ENCODE measurements at regions not wholly inside any gene's neighbourhood (a gene's known extent, or its start where the extent isn't known, plus 50 kb on each side); places are given as distances from the start of the nearest gene placed in this dataset.
"Not testable (repeated sequence)": the region's sequence is repeated elsewhere in the genome, so short reads cannot be mapped to it uniquely, and the experiment has no call there.

- H3K27me3 Mint-ChIP-seq (ENCODE audit: insufficient read depth, unreplicated experiment): peaks cover 17% of the 10 kb centered on the region
- H3K36me3 Mint-ChIP-seq (ENCODE audit: insufficient read depth, unreplicated experiment); H3K9me3 Mint-ChIP-seq (ENCODE audit: unreplicated experiment); BruUV-seq (replicated peaks); DNase-seq (ENCODE audit: unreplicated experiment); POLR2A ChIA-PET; H3K4me1 Mint-ChIP-seq (ENCODE audit: insufficient read depth, unreplicated experiment); H3K4me3 Mint-ChIP-seq (ENCODE audit: unreplicated experiment); CTCF ChIA-PET; intact Hi-C loops (cut with micrococcal nuclease); H3K27ac Mint-ChIP-seq (ENCODE audit: low read depth, unreplicated experiment): not testable (repeated sequence)
Observed at GRCh38 chr12:131627151-131628022, 83.5 kb upstream of the SFSWAP start.

- Mint-ChIP-seq H3K9me3 (ENCODE audit: unreplicated experiment) (no peaks in the 10 kb centered on the region), H3K27ac (ENCODE audit: low read depth, unreplicated experiment) (no peak overlapping the region), H3K36me3 (ENCODE audit: insufficient read depth, unreplicated experiment) (no peaks in the 10 kb centered on the region), H3K4me3 (ENCODE audit: unreplicated experiment) (no peak overlapping the region), H3K4me1 (ENCODE audit: insufficient read depth, unreplicated experiment) (peaks cover 5% of the 10 kb centered on the region), H3K27me3 (ENCODE audit: insufficient read depth, unreplicated experiment) (peaks cover 23% of the 10 kb centered on the region)
- ChIA-PET CTCF (no interaction called here), POLR2A (no interaction called here)
- intact Hi-C loops (cut with micrococcal nuclease): no loop called here
- no peak for TF ChIP-seq CTCF (IDR thresholded peaks at IDR 0.05; ENCODE audit: unreplicated experiment)
- no peak for DNase-seq (ENCODE audit: unreplicated experiment)
- BruUV-seq (replicated peaks): no TSS peak
Observed at GRCh38 chr12:131628023-131628740, 82.7 kb upstream of the SFSWAP start.

GRCh38 chr12:131628766-131629448 is 82.0 kb upstream of the SFSWAP start:
- Mint-ChIP-seq H3K4me1 (ENCODE audit: insufficient read depth, unreplicated experiment) (peaks cover 5% of the 10 kb centered on the region), H3K4me3 (ENCODE audit: unreplicated experiment) (no peak overlapping the region), H3K36me3 (ENCODE audit: insufficient read depth, unreplicated experiment) (no peaks in the 10 kb centered on the region), H3K27me3 (ENCODE audit: insufficient read depth, unreplicated experiment) (peaks cover 23% of the 10 kb centered on the region), H3K27ac (ENCODE audit: low read depth, unreplicated experiment) (no peak overlapping the region), H3K9me3 (ENCODE audit: unreplicated experiment) (no peaks in the 10 kb centered on the region)
- no peak for TF ChIP-seq CTCF (IDR thresholded peaks at IDR 0.05; ENCODE audit: unreplicated experiment)
- ChIA-PET CTCF (no interaction called here), POLR2A (no interaction called here)
- no TSS peak for BruUV-seq (replicated peaks)
- DNase-seq (ENCODE audit: unreplicated experiment): no peak
- intact Hi-C loops (cut with micrococcal nuclease): no loop called here

- peaks cover 44% of the 10 kb centered on the region for H3K27me3 Mint-ChIP-seq (ENCODE audit: insufficient read depth, unreplicated experiment)
- peaks cover 2% of the 10 kb centered on the region for H3K4me1 Mint-ChIP-seq (ENCODE audit: insufficient read depth, unreplicated experiment)
- intact Hi-C loops (cut with micrococcal nuclease): no loop called here
- no peaks in the 10 kb centered on the region for H3K36me3 Mint-ChIP-seq (ENCODE audit: insufficient read depth, unreplicated experiment)
- ChIA-PET POLR2A (interaction anchor here (0.6 kb wide), 1 partner anchor 155 kb away, joined by 3 read pairs; no protein-coding TSS in a partner anchor), CTCF (no interaction called here)
- DNase-seq (ENCODE audit: unreplicated experiment): no peak
- TF ChIP-seq CTCF (IDR thresholded peaks at IDR 0.05; ENCODE audit: unreplicated experiment): no peak
- peaks cover 7% of the 10 kb centered on the region for H3K9me3 Mint-ChIP-seq (ENCODE audit: unreplicated experiment)
- no peak overlapping the region for H3K27ac Mint-ChIP-seq (ENCODE audit: low read depth, unreplicated experiment)
- BruUV-seq (replicated peaks): no TSS peak
- no peak overlapping the region for H3K4me3 Mint-ChIP-seq (ENCODE audit: unreplicated experiment)
Observed at GRCh38 chr12:131631230-131631629, 79.7 kb upstream of the SFSWAP start.

GRCh38 chr12:131631889-131632651 is 78.8 kb upstream of the SFSWAP start:
- DNase-seq (ENCODE audit: unreplicated experiment); intact Hi-C loops (cut with micrococcal nuclease); BruUV-seq (replicated peaks); H3K9me3 Mint-ChIP-seq (ENCODE audit: unreplicated experiment); H3K36me3 Mint-ChIP-seq (ENCODE audit: insufficient read depth, unreplicated experiment); CTCF ChIA-PET; H3K4me3 Mint-ChIP-seq (ENCODE audit: unreplicated experiment); H3K27ac Mint-ChIP-seq (ENCODE audit: low read depth, unreplicated experiment); H3K4me1 Mint-ChIP-seq (ENCODE audit: insufficient read depth, unreplicated experiment); POLR2A ChIA-PET: not testable (repeated sequence)
- peaks cover 49% of the 10 kb centered on the region for H3K27me3 Mint-ChIP-seq (ENCODE audit: insufficient read depth, unreplicated experiment)

GRCh38 chr12:131632652-131633023 is 78.3 kb upstream of the SFSWAP start:
- peaks cover 52% of the 10 kb centered on the region for H3K27me3 Mint-ChIP-seq (ENCODE audit: insufficient read depth, unreplicated experiment)
- H3K4me1 Mint-ChIP-seq (ENCODE audit: insufficient read depth, unreplicated experiment); CTCF ChIA-PET; BruUV-seq (replicated peaks); POLR2A ChIA-PET; H3K4me3 Mint-ChIP-seq (ENCODE audit: unreplicated experiment); intact Hi-C loops (cut with micrococcal nuclease); DNase-seq (ENCODE audit: unreplicated experiment); H3K9me3 Mint-ChIP-seq (ENCODE audit: unreplicated experiment); H3K27ac Mint-ChIP-seq (ENCODE audit: low read depth, unreplicated experiment); H3K36me3 Mint-ChIP-seq (ENCODE audit: insufficient read depth, unreplicated experiment): not testable (repeated sequence)

All from MCF 10A (cell line).